Right lobe of liver (tissue), 4 donors: ENCODE measurements at regions not wholly inside any gene's neighbourhood (a gene's known extent, or its start where the extent isn't known, plus 50 kb on each side); places are given as distances from the start of the nearest gene placed in this dataset.

Experiments used
- POLR2A ChIP-seq: fragments of 450-650 bp; IDR thresholded peaks from one replicate; pipeline ENCODE4 v1.6.1; 2017; ENCODE audit warnings: antibody characterized with exemption, mild to moderate bottlenecking
- TF ChIP-seq, protein P1 (sequence below), 4 donors: fragments of 200-600 bp in 3 of 4; fragments of 450-650 bp in 1 of 4; IDR thresholded peaks; one replicate each; pipeline versions ENCODE4 v1.5.1 to v1.8.0; 2016 to 2022; ENCODE audit warnings: antibody characterized with exemption in 4 of 4, mild to moderate bottlenecking in 2 of 4
- donor health status: DM: no; HTN: no; CAD: no.
- donor health status: DM: no; HTN: no; CAD: no.
- donor health status: DM: no; HTN: yes; CAD: no.

DNA sequence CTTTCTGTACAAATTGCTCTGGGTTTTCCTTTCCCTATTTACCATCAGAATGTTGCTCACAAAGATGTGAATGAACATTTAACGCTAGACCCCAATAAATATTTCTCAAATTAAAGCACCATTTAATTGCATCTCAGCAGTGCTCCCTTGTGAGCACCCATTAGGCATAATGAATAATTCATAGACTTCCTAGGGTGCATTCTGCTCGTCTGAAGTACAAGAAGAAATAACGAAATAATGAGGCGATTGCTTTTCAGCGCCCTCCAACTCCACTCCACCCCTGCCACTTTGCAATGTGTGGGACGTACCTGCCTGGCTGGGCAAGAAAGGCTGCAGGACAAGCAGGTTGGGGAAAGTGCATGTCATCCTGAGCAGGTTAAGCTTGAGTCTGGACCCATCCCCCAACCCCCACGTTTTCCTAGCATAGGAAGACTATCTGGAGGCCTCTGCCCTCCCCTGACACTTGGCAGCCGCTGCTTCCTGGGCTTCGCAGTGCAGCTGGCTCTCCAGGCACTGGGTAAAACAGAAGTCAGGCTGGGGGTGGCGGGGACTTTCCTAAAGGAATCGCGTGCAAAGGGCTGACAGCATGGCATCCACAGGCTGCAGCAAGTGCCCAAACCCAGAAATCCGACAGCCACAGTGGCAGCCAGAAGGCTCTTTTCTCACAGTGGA is 253.7 kb downstream of the DUSP6 start:
- TF ChIP-seq, protein P1, sequence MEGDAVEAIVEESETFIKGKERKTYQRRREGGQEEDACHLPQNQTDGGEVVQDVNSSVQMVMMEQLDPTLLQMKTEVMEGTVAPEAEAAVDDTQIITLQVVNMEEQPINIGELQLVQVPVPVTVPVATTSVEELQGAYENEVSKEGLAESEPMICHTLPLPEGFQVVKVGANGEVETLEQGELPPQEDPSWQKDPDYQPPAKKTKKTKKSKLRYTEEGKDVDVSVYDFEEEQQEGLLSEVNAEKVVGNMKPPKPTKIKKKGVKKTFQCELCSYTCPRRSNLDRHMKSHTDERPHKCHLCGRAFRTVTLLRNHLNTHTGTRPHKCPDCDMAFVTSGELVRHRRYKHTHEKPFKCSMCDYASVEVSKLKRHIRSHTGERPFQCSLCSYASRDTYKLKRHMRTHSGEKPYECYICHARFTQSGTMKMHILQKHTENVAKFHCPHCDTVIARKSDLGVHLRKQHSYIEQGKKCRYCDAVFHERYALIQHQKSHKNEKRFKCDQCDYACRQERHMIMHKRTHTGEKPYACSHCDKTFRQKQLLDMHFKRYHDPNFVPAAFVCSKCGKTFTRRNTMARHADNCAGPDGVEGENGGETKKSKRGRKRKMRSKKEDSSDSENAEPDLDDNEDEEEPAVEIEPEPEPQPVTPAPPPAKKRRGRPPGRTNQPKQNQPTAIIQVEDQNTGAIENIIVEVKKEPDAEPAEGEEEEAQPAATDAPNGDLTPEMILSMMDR (IDR thresholded peaks at IDR 0.05): no peak
- no peak for TF ChIP-seq POLR2A
